ENCODE measurements at regions not wholly inside any gene's neighbourhood (a gene's known extent, or its start where the extent isn't known, plus 50 kb on each side); places are given as distances from the start of the nearest gene placed in this dataset.

GRCh38 chr11:101262258-101262657 is 132.6 kb upstream of the PGR start:
- WGBS, 2 experiments (ENCODE audit: extremely low coverage in 1 of 2, insufficient coverage in 1 of 2, insufficient read length in 1 of 2, insufficient replicate concordance in 2 of 2, low coverage in 1 of 2, low lambda C conversion rate in 2 of 2, missing lambda C conversion rate in 1 of 2): 96% methylated on average over 1 of the region's 1 CpG; no CpG with 5 or more reads in 1 of the 2 experiments
- H3K9ac ChIP-seq (replicated peaks in 1 of 4; ENCODE audit: extremely low read depth in 1 of 4, low read depth in 3 of 4, low read length in 3 of 4): no peak overlapping the region
- FAIRE-seq: no peak

More at GRCh38 chr11:101262258-101262657, 132.6 kb upstream of the PGR start:
- no peak overlapping the region for H3K14ac ChIP-seq (ENCODE audit: insufficient read length)
- H3K4me3 ChIP-seq (ENCODE audit: extremely low read depth in 1 of 4, insufficient read depth in 2 of 4, low read depth in 3 of 4, low read length in 4 of 4): no peak overlapping the region
- TF ChIP-seq ATF3 (IDR thresholded peaks at IDR 0.05; ENCODE audit: insufficient read depth, low read depth, low read length) (no peak), ASH2L (IDR thresholded peaks at IDR 0.05; ENCODE audit: low read length) (no peak), USF2 (IDR thresholded peaks at IDR 0.05; ENCODE audit: low read length) (no peak), NRF1 (IDR thresholded peaks at IDR 0.05; ENCODE audit: low read depth, low read length) (no peak), CREB1 (IDR thresholded peaks at IDR 0.05) (no peak), POLR2AphosphoS5 (IDR thresholded peaks at IDR 0.05; ENCODE audit: low read depth, low read length) (no peak), BRCA1 (IDR thresholded peaks at IDR 0.05; ENCODE audit: low read depth, low read length) (no peak)
- no peaks in the 10 kb centered on the region for H3K9me3 ChIP-seq (ENCODE audit: insufficient read depth in 2 of 2, low read depth in 1 of 2, low read length in 1 of 2)
- H4K5ac ChIP-seq (ENCODE audit: insufficient read length, low read depth, low read length): no peak overlapping the region
- no peak overlapping the region for H2BK5ac ChIP-seq (ENCODE audit: low read depth, low read length)
- no peak overlapping the region for H3K4me2 ChIP-seq (ENCODE audit: insufficient read depth in 1 of 2, low read depth in 2 of 2, low read length in 2 of 2)
- H3K23me2 ChIP-seq (ENCODE audit: low read depth, low read length): no peaks in the 10 kb centered on the region; the same call in 1 of the 2 replicates
- no peaks in the 10 kb centered on the region for H3K27me3 ChIP-seq (replicated peaks in 1 of 4; ENCODE audit: control insufficient read depth in 3 of 4, extremely low read depth in 1 of 4, insufficient read depth in 3 of 4, low read length in 3 of 4)
- no peak overlapping the region for H3K27ac ChIP-seq (ENCODE audit: low read depth, low read length)
- no peak overlapping the region for H2AK5ac ChIP-seq (ENCODE audit: low read depth, low read length)
- no peaks in the 10 kb centered on the region for H3K79me1 ChIP-seq (ENCODE audit: low read depth, low read length)
- no peak overlapping the region for H2BK12ac ChIP-seq (ENCODE audit: low read depth, low read length)
- H3K56ac ChIP-seq (replicated peaks; ENCODE audit: insufficient read length, low read depth, low read length): no peak overlapping the region
- H3K18ac ChIP-seq (ENCODE audit: extremely low read depth, low read length): no peak overlapping the region
- H4K20me1 ChIP-seq (replicated peaks in 1 of 2; ENCODE audit: control insufficient read depth in 1 of 2, insufficient read depth in 2 of 2, low read length in 2 of 2): no peaks in the 10 kb centered on the region
- H3K4ac ChIP-seq (replicated peaks; ENCODE audit: insufficient read length, low read depth, low read length): no peak overlapping the region
- no peaks in the 10 kb centered on the region for H3K79me2 ChIP-seq (ENCODE audit: control insufficient read depth in 1 of 2, insufficient read depth in 2 of 2, low read length in 2 of 2)
- H3K23ac ChIP-seq (ENCODE audit: insufficient read length): no peak overlapping the region
- H4K8ac ChIP-seq (ENCODE audit: extremely low read depth, insufficient read depth, low read length): no peak overlapping the region
- DNase-seq (ENCODE audit: low read depth in 1 of 2, low spot score in 2 of 2): no peak
- H3K4me1 ChIP-seq (replicated peaks in 1 of 4; ENCODE audit: control insufficient read depth in 3 of 4, insufficient read depth in 4 of 4, low read length in 3 of 4): no peaks in the 10 kb centered on the region
- H2AFZ ChIP-seq (ENCODE audit: low read length): no peak overlapping the region
- H2BK20ac ChIP-seq (ENCODE audit: low read length): no peak overlapping the region
- no peak overlapping the region for H4K91ac ChIP-seq (replicated peaks; ENCODE audit: insufficient read length, low read length)
- CTCF ChIA-PET (ENCODE audit: partially characterized antibody): no interaction called here
- H3K36me3 ChIP-seq (ENCODE audit: control insufficient read depth in 2 of 4, insufficient read depth in 4 of 4, low read length in 3 of 4): no peaks in the 10 kb centered on the region
- H2BK15ac ChIP-seq (ENCODE audit: low read length): no peak overlapping the region
- no peak overlapping the region for H2BK120ac ChIP-seq (replicated peaks; ENCODE audit: low read depth, low read length)
- POLR2A ChIA-PET (ENCODE audit: partially characterized antibody): no interaction called here
